Psoas muscle (tissue), 7 donors: ENCODE measurements at regions not wholly inside any gene's neighbourhood (a gene's known extent, or its start where the extent isn't known, plus 50 kb on each side); places are given as distances from the start of the nearest gene placed in this dataset.

ENCODE experiments used
- ATAC-seq, 4 donors: fragments of 200-7000 bp; cut with Tn5 transposase; one replicate each; pipeline ENCODE4 v1.9.1; 2020; ENCODE audit warnings: moderate library complexity in 3 of 4, mild to moderate bottlenecking in 2 of 4
- DNase-seq, 2 donors: peaks; one replicate each; pipeline ENCODE4 v3.0.0-alpha.2; 2020
- H3K27ac ChIP-seq: fragments of 200-600 bp; one replicate; pipeline ENCODE4 v1.8.0; 2022
- H3K27me3 ChIP-seq, 3 donors: fragments of 200-600 bp in 1 of 3; one replicate each; pipeline versions ENCODE4 v1.6.1 to v1.8.0; 2013 to 2022; ENCODE audit warnings: low read length in 2 of 3, mild to moderate bottlenecking in 2 of 3, moderate library complexity in 1 of 3; ENCODE audit not compliant: insufficient read depth in 3 of 3
- H3K36me3 ChIP-seq, 2 donors: fragments of 200-600 bp in 1 of 2; one replicate each; pipeline versions ENCODE4 v1.6.1 to v1.8.0; 2013 to 2022; ENCODE audit warnings: low read depth in 1 of 2, mild to moderate bottlenecking in 1 of 2, moderate library complexity in 1 of 2; ENCODE audit not compliant: insufficient read depth in 1 of 2
- H3K4me1 ChIP-seq: fragments of 200-600 bp; one replicate; pipeline ENCODE4 v1.8.0; 2022
- H3K4me3 ChIP-seq: fragments of 200-600 bp; one replicate; pipeline ENCODE4 v1.8.0; 2022; ENCODE audit warnings: mild to moderate bottlenecking
- H3K9me3 ChIP-seq: fragments of 200-600 bp; one replicate; pipeline ENCODE4 v1.8.0; 2022
- WGBS, 3 donors: extraction: QIAGEN DNeasy Blood & Tissue Kit; methylation state at CpG; one replicate each; pipeline versions ENCODE4 v1.1.6 to v1.1.7; 2013; 5-methylcytosine and 5-hydroxymethylcytosine counted together
- intact Hi-C, 2 donors: fragments of 100-400 bp; cut with DNase I; formaldehyde crosslinking; loops; one replicate each; pipeline versions ENCODE4 v1.11.0 to v1.14.2; 2022
- TF ChIP-seq, protein P1 (sequence below): fragments of 200-600 bp; IDR thresholded peaks from one replicate; pipeline ENCODE4 v1.8.0; 2022; ENCODE audit warnings: antibody characterized with exemption
- donor health status: healthy with polysubstance abuse.
- donor health status: DM: no; HTN: no; CAD: no; lungs with moderate emphysema.
- donor health status: Bipolar disorder and iron deficiency.
- donor health status: healthy.
- donor health status: DM: yes; HTN: yes; CAD: no.
- donor health status: DM: no; HTN: no; CAD: no.
- donor health status: DM: yes; HTN: yes; CAD: no.

DNA sequence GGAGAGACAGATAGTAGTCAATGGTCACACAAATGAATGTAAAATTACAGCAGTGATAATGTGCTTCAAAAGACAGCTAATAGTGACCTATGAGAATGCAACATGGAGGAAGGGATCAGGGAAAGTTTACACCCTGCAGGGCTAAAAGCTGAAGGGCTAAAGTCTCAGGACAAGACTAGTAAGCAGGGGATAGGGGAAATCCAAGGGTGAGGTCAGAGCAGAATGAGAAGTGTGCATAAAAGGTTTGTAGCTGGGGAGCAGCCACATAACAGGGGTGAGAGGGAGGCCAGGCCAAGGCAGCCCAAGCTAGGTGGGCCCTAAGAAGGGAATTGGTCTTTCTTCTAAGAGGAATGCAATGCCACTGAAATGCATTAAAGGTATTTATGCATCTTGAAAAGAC is 746.3 kb downstream of the SATB2 start:
- Histone ChIP-seq H3K4me3 (no peak overlapping the region), H3K27ac (no peak overlapping the region), H3K9me3 (no peaks in the 10 kb centered on the region), H3K4me1 (no peaks in the 10 kb centered on the region), H3K36me3 (no peaks in the 10 kb centered on the region), H3K27me3 (peaks cover 0 to 3% (median 0%) of the 10 kb centered on the region in 3 donors)
- TF ChIP-seq, protein P1, sequence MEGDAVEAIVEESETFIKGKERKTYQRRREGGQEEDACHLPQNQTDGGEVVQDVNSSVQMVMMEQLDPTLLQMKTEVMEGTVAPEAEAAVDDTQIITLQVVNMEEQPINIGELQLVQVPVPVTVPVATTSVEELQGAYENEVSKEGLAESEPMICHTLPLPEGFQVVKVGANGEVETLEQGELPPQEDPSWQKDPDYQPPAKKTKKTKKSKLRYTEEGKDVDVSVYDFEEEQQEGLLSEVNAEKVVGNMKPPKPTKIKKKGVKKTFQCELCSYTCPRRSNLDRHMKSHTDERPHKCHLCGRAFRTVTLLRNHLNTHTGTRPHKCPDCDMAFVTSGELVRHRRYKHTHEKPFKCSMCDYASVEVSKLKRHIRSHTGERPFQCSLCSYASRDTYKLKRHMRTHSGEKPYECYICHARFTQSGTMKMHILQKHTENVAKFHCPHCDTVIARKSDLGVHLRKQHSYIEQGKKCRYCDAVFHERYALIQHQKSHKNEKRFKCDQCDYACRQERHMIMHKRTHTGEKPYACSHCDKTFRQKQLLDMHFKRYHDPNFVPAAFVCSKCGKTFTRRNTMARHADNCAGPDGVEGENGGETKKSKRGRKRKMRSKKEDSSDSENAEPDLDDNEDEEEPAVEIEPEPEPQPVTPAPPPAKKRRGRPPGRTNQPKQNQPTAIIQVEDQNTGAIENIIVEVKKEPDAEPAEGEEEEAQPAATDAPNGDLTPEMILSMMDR = no peak
- no peak for ATAC-seq
- no peak for DNase-seq
- intact Hi-C loops = no loop called here

DNA sequence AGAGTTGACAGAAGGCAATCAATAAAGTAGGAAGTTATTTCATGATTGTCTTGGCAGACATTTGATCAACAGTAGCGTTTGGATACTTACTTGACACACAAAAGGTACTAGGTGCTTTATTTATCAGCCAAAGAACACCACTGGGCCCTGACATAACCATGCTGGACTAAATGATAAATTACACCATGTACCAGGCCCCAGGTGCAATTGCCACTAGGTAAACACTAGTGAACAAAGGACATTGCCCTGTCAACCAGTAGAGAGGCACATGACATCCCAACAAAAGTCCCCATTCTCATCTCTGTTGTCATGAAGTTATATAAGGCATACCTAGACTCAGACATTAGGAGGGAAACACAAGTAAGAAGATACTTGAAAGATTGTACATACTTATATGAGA is 747.2 kb downstream of the SATB2 start:
- no peaks in the 10 kb centered on the region for H3K9me3 ChIP-seq
- ATAC-seq (no peak), DNase-seq (no peak)
- intact Hi-C loops = no loop called here
- TF ChIP-seq, protein P1 = no peak
- no peak overlapping the region for H3K4me3 ChIP-seq
- no peaks in the 10 kb centered on the region for H3K27me3 ChIP-seq
- no peaks in the 10 kb centered on the region for H3K36me3 ChIP-seq
- no peak overlapping the region for H3K27ac ChIP-seq
- no peaks in the 10 kb centered on the region for H3K4me1 ChIP-seq
- 67 to 76% (median 69%) methylated on average over 1 of the region's 1 CpG for WGBS, 3 donors

DNA sequence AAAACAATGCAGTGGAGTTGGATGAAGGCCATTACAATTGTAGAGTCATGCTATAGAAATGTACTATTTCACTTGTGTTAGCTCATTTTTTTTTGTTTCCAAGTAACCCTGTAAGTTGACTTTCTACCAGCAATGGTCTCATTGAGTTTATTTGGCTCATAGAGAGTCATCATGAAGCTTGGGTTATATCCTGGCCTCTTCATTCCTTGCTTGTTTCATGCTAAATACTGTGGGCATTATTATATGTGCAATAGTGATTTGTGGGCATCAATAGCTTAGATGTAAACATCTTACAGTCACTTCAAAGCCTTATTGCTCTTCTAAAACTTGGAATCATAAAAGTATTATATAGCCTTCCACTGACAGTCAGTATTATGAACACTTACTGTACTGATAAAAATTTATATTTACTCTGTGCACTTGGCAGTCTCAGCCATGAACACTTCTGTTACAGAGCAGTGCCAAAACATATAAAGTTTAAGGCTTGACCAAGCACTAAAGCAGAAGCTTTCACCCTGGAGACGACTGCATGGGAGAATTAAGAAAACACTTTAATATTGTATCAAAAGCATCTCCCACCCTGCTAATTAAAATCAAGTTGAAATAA is 751.2 kb downstream of the SATB2 start:
- H3K9me3 ChIP-seq = no peaks in the 10 kb centered on the region
- ATAC-seq (no peak), DNase-seq (no peak)
- WGBS, 3 donors = 50 to 71% (median 61%) methylated on average over 1 of the region's 1 CpG
- intact Hi-C loops = no loop called here
- no peaks in the 10 kb centered on the region for H3K27me3 ChIP-seq
- no peak overlapping the region for H3K4me3 ChIP-seq
- no peak overlapping the region for H3K27ac ChIP-seq
- no peaks in the 10 kb centered on the region for H3K4me1 ChIP-seq
- TF ChIP-seq, protein P1 = no peak
- H3K36me3 ChIP-seq = no peaks in the 10 kb centered on the region

DNA sequence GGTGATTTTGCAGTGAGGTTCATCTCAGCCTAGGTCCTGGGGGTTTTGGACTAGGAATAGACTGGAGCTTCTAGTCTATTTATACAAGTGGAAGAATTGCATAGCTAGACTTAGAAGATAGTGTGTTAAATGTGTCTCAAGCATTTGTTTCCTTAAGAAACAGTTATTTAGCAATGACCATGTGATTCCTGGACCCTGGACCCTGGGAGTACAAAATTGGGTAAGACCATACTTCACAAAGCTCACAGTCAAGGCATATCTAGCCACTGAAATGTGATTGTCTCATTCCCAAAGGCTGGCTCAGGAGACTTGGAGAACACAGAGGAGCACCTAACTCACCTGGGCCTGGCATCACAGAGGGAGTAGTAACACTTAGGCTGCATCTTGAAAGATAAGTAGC is 754.5 kb downstream of the SATB2 start:
- intact Hi-C loops = no loop called here
- DNase-seq = no peak
- Histone ChIP-seq H3K4me1 (no peaks in the 10 kb centered on the region), H3K27ac (no peak overlapping the region), H3K4me3 (no peak overlapping the region), H3K27me3 (no peaks in the 10 kb centered on the region), H3K9me3 (no peaks in the 10 kb centered on the region), H3K36me3 (no peaks in the 10 kb centered on the region)
- TF ChIP-seq, protein P1 = no peak
- ATAC-seq = no peak

DNA sequence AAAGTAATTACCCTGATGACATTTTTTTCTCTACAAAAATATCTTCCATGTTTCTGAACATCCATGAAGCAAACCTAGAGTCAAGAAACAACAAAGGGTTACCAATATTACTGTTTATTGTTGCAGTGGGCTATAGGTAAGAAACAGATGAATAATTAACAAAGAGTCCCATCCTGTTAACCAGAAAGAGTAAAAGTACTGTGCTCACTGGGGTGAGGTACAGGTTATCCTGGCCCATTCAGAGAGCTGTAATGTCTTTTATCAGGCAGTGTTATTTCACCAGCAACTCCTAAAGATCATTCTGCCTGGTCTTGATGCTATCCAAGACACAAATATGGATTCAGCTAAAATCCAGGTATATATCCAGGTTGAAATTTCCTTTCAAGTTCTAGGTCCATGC is 754.9 kb downstream of the SATB2 start:
- Histone ChIP-seq H3K36me3 (no peaks in the 10 kb centered on the region), H3K4me3 (no peak overlapping the region)
- no peak for DNase-seq

More for the DNA sequence above, 754.9 kb downstream of the SATB2 start:
- Histone ChIP-seq H3K27ac (no peak overlapping the region), H3K9me3 (no peaks in the 10 kb centered on the region), H3K27me3 (no peaks in the 10 kb centered on the region), H3K4me1 (no peaks in the 10 kb centered on the region)
- TF ChIP-seq, protein P1 = no peak
- ATAC-seq = no peak
- intact Hi-C loops = no loop called here
